HL-60 (cell line): ENCODE measurements at regions not wholly inside any gene's neighbourhood (a gene's known extent, or its start where the extent isn't known, plus 50 kb on each side); places are given as distances from the start of the nearest gene placed in this dataset.

Source experiments
- DNase-seq, 2 experiments: peaks; one replicate each; pipeline ENCODE4 v3.0.0-alpha.2; 2010 to 2020; ENCODE audit warnings: low read depth in 1 of 2, low spot score in 1 of 2
- H3K27ac ChIP-seq: fragments of 250-450 bp; sonication (Bioruptor Pico); replicated peaks from 2 replicates; pipeline ENCODE4 v1.5.1; 2020; ENCODE audit warnings: mild to moderate bottlenecking, moderate library complexity
- H3K27me3 ChIP-seq: fragments of 250-450 bp; sonication (Bioruptor Pico); 2 replicates; pipeline ENCODE4 v1.5.1; 2021; ENCODE audit warnings: mild to moderate bottlenecking, moderate library complexity; ENCODE audit not compliant: insufficient read depth, poor library complexity, severe bottlenecking
- H3K4me3 ChIP-seq: replicated peaks from 2 replicates; pipeline ENCODE4 v1.5.1; 2011; ENCODE audit warnings: mild to moderate bottlenecking, control low read depth, low read length; ENCODE audit not compliant: insufficient read depth
- GABPA ChIP-seq: IDR thresholded peaks from 2 replicates; pipeline ENCODE4 v1.6.1; 2012; ENCODE audit warnings: low read depth
- POLR2AphosphoS5 ChIP-seq: IDR thresholded peaks from 2 replicates; pipeline ENCODE4 v1.6.1; 2012; ENCODE audit warnings: low read depth
- SPI1 ChIP-seq: IDR thresholded peaks from 2 replicates; pipeline ENCODE4 v1.6.1; 2012; ENCODE audit warnings: low read depth, mild to moderate bottlenecking, borderline replicate concordance
- TF ChIP-seq, protein P1 (sequence below): IDR thresholded peaks from one replicate; pipeline ENCODE4 v1.5.1; 2011; ENCODE audit warnings: low read length, control low read depth, inconsistent platforms; ENCODE audit not compliant: insufficient read depth
- TF ChIP-seq, protein P2 (sequence below): IDR thresholded peaks from 2 replicates; pipeline ENCODE4 v1.6.1; 2012; ENCODE audit warnings: low read depth; ENCODE audit not compliant: insufficient replicate concordance

GRCh38 chr14:94889520-94890312, 119.8 kb upstream of the GSC start:
- TF ChIP-seq GABPA: no peak
- TF ChIP-seq, protein P1, sequence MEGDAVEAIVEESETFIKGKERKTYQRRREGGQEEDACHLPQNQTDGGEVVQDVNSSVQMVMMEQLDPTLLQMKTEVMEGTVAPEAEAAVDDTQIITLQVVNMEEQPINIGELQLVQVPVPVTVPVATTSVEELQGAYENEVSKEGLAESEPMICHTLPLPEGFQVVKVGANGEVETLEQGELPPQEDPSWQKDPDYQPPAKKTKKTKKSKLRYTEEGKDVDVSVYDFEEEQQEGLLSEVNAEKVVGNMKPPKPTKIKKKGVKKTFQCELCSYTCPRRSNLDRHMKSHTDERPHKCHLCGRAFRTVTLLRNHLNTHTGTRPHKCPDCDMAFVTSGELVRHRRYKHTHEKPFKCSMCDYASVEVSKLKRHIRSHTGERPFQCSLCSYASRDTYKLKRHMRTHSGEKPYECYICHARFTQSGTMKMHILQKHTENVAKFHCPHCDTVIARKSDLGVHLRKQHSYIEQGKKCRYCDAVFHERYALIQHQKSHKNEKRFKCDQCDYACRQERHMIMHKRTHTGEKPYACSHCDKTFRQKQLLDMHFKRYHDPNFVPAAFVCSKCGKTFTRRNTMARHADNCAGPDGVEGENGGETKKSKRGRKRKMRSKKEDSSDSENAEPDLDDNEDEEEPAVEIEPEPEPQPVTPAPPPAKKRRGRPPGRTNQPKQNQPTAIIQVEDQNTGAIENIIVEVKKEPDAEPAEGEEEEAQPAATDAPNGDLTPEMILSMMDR: no peak
- TF ChIP-seq SPI1: no peak
- no peak for TF ChIP-seq POLR2AphosphoS5
- TF ChIP-seq, protein P2, sequence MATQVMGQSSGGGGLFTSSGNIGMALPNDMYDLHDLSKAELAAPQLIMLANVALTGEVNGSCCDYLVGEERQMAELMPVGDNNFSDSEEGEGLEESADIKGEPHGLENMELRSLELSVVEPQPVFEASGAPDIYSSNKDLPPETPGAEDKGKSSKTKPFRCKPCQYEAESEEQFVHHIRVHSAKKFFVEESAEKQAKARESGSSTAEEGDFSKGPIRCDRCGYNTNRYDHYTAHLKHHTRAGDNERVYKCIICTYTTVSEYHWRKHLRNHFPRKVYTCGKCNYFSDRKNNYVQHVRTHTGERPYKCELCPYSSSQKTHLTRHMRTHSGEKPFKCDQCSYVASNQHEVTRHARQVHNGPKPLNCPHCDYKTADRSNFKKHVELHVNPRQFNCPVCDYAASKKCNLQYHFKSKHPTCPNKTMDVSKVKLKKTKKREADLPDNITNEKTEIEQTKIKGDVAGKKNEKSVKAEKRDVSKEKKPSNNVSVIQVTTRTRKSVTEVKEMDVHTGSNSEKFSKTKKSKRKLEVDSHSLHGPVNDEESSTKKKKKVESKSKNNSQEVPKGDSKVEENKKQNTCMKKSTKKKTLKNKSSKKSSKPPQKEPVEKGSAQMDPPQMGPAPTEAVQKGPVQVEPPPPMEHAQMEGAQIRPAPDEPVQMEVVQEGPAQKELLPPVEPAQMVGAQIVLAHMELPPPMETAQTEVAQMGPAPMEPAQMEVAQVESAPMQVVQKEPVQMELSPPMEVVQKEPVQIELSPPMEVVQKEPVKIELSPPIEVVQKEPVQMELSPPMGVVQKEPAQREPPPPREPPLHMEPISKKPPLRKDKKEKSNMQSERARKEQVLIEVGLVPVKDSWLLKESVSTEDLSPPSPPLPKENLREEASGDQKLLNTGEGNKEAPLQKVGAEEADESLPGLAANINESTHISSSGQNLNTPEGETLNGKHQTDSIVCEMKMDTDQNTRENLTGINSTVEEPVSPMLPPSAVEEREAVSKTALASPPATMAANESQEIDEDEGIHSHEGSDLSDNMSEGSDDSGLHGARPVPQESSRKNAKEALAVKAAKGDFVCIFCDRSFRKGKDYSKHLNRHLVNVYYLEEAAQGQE: no peak
- H3K27ac ChIP-seq: no peak overlapping the region
- no peak overlapping the region for H3K4me3 ChIP-seq
- no peaks in the 10 kb centered on the region for H3K27me3 ChIP-seq
- DNase-seq: no peak

GRCh38 chr14:94888121-94888520, 118.2 kb upstream of the GSC start:
- TF ChIP-seq, protein P2: no peak
- no peak for TF ChIP-seq POLR2AphosphoS5
- TF ChIP-seq SPI1: no peak
- TF ChIP-seq, protein P1: no peak
- TF ChIP-seq GABPA: no peak
- H3K27ac ChIP-seq: no peak overlapping the region
- no peaks in the 10 kb centered on the region for H3K27me3 ChIP-seq
- no peak overlapping the region for H3K4me3 ChIP-seq
- no peak for DNase-seq

DNA sequence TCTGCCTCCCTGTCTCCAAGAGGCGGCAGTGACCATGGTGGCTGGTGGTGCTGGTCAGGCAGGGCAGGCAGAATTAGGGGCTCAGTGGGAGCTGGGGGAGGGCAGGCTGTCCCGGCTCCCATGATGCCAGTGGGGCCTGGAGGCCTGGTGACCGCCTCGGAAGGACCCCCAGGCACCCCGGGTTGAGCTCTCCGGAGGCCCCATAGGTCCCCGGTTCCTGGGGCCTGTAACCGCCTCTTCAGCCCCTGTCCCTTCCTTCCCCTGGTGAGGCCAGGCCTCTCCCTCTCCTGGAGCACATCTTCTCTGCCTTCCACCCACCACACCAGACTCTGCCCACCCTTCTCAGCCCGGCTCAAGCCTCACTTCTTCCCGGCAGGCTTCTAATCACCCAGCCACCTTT, 117.7 kb upstream of the GSC start:
- DNase-seq: no peak
- Histone ChIP-seq H3K27ac (no peak overlapping the region), H3K4me3 (no peak overlapping the region), H3K27me3 (no peaks in the 10 kb centered on the region)
- TF ChIP-seq SPI1: no peak
- TF ChIP-seq, protein P1: no peak
- TF ChIP-seq, protein P2: no peak
